GM19035 (cell line): ENCODE measurements at regions not wholly inside any gene's neighbourhood (a gene's known extent, or its start where the extent isn't known, plus 50 kb on each side); places are given as distances from the start of the nearest gene placed in this dataset.

ENCODE experiments used
- ATAC-seq: cut with Tn5 transposase; IDR thresholded peaks from one replicate; pipeline ENCODE4 v1.9.1; 2021; ENCODE audit not compliant: unreplicated experiment

GRCh38 chr6:167537816-167538215 is 212.9 kb downstream of the TTLL2 start:
- ATAC-seq = no peak

- no peak for ATAC-seq
Measured at GRCh38 chr6:167538746-167539145, 213.9 kb downstream of the TTLL2 start.

- no peak for ATAC-seq
Measured at GRCh38 chr6:167540796-167541195, 215.9 kb downstream of the TTLL2 start.

- no peak for ATAC-seq
Measured at GRCh38 chr6:167541544-167541943, 216.7 kb downstream of the TTLL2 start.

GRCh38 chr6:167543602-167544497 is 219.0 kb downstream of the TTLL2 start:
- no peak for ATAC-seq

GRCh38 chr6:167546611-167547327 is 221.9 kb downstream of the TTLL2 start:
- ATAC-seq = no peak

GRCh38 chr6:167547328-167547692 is 222.4 kb downstream of the TTLL2 start:
- ATAC-seq = no peak

GRCh38 chr6:167547751-167548150 is 222.9 kb downstream of the TTLL2 start:
- ATAC-seq = no peak

- no peak for ATAC-seq
Measured at GRCh38 chr6:167548451-167548850, 223.6 kb downstream of the TTLL2 start.

- no peak for ATAC-seq
Measured at GRCh38 chr6:167549213-167549612, 224.3 kb downstream of the TTLL2 start.

GRCh38 chr6:167550941-167551627 is 226.2 kb downstream of the TTLL2 start:
- ATAC-seq = no peak

GRCh38 chr6:167551628-167552257 is 226.9 kb downstream of the TTLL2 start:
- ATAC-seq = no peak

GRCh38 chr6:167552258-167552630 is 227.4 kb downstream of the TTLL2 start:
- ATAC-seq = no peak

GRCh38 chr6:167552961-167553735 is 228.3 kb downstream of the TTLL2 start:
- ATAC-seq = no peak

GRCh38 chr6:167553736-167554119 is 228.8 kb downstream of the TTLL2 start:
- no peak for ATAC-seq

GRCh38 chr6:167554854-167555253 is 230.0 kb downstream of the TTLL2 start:
- no peak for ATAC-seq

- no peak for ATAC-seq
Measured at GRCh38 chr6:167555836-167556235, 230.9 kb downstream of the TTLL2 start.

GRCh38 chr6:167557675-167558074 is 232.8 kb downstream of the TTLL2 start:
- ATAC-seq = no peak

- ATAC-seq = no peak
Measured at GRCh38 chr6:167558246-167559177, 233.6 kb downstream of the TTLL2 start.
